Stimulated activated memory B cell treated with anti-CD40 and anti-IgM and Interleukin-4, amounts not matched to agents 10 μg/mL and 1 μg/mL and 100 μg/mL, for 72 hours (primary cell): ENCODE measurements at regions not wholly inside any gene's neighbourhood (a gene's known extent, or its start where the extent isn't known, plus 50 kb on each side); places are given as distances from the start of the nearest gene placed in this dataset.
"Not testable (repeated sequence)": the region's sequence is repeated elsewhere in the genome, so short reads cannot be mapped to it uniquely, and the experiment has no call there.

Source experiments
- ATAC-seq: fragments of 150-1000 bp; cut with Tn5 transposase; 2 replicates; pipeline ENCODE4 v1.10.0; 2021
- H3K27ac Mint-ChIP-seq: one replicate; pipeline ENCODE4 v1.8.0; 2022; ENCODE audit warnings: mild to moderate bottlenecking, mixed read lengths
- H3K27me3 Mint-ChIP-seq: one replicate; pipeline ENCODE4 v1.8.0; 2022; ENCODE audit warnings: mixed read lengths
- H3K36me3 Mint-ChIP-seq: one replicate; pipeline ENCODE4 v1.8.0; 2022; ENCODE audit warnings: mixed read lengths
- H3K4me1 Mint-ChIP-seq: one replicate; pipeline ENCODE4 v1.8.0; 2022; ENCODE audit warnings: mixed read lengths
- H3K4me3 Mint-ChIP-seq: one replicate; pipeline ENCODE4 v1.8.0; 2022; ENCODE audit warnings: mild to moderate bottlenecking, moderate library complexity, mixed read lengths
- H3K9me3 Mint-ChIP-seq: one replicate; pipeline ENCODE4 v1.8.0; 2022; ENCODE audit warnings: mixed read lengths

DNA sequence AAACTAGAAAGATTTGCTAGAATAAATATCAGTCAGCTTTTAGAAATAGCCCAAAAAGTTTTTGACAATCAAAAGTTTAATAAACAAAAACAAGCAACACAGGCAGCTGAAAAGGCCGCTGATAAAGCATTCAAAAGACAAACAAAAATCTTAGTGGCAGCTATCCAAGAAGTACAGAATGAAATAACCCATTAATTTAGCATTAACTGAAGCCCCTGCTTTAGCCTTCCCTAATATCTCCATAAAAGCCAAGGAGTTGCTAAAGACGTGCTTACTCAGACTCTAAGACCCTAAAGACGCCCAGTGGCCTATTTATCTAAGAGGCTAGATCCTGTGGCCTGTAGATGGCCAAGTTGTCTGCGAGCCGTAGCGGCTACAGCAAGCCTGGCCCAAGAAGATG is 123.5 kb upstream of the DEFB108B start:
- not testable (repeated sequence) for H3K4me3 Mint-ChIP-seq

DNA sequence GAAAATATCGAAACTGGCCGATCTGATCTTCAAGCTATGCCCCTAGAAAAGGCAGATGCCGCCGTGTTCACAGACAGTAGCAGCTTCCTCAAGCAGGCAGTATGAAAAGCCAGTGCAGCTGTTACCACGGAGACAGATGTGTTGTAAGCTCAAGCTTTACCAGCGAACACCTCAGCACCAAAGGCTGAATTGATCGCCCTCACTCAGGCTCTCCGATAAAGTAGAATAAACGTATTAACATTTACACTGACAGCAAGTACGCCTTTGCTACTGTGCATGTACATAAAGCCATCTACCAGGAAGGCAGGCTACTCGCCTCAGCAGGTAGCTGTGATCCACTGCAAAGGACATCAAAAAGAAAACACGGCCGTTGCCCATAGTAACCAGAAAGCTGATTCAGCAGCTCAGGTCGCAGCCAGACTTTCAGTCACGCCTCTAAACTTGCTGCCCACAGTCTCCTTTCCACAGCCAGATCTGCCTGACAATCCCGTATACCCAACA is 122.8 kb upstream of the DEFB108B start:
- not testable (repeated sequence) for H3K36me3 Mint-ChIP-seq, H3K9me3 Mint-ChIP-seq, H3K4me1 Mint-ChIP-seq, ATAC-seq, H3K27ac Mint-ChIP-seq, H3K4me3 Mint-ChIP-seq
- H3K27me3 Mint-ChIP-seq, result peaks cover 17% of the 10 kb centered on the region

More for the DNA sequence above, 123.5 kb upstream of the DEFB108B start:
- ATAC-seq, H3K9me3 Mint-ChIP-seq, H3K4me1 Mint-ChIP-seq, H3K36me3 Mint-ChIP-seq, H3K27ac Mint-ChIP-seq: not testable (repeated sequence)
- peaks cover 12% of the 10 kb centered on the region for H3K27me3 Mint-ChIP-seq

DNA sequence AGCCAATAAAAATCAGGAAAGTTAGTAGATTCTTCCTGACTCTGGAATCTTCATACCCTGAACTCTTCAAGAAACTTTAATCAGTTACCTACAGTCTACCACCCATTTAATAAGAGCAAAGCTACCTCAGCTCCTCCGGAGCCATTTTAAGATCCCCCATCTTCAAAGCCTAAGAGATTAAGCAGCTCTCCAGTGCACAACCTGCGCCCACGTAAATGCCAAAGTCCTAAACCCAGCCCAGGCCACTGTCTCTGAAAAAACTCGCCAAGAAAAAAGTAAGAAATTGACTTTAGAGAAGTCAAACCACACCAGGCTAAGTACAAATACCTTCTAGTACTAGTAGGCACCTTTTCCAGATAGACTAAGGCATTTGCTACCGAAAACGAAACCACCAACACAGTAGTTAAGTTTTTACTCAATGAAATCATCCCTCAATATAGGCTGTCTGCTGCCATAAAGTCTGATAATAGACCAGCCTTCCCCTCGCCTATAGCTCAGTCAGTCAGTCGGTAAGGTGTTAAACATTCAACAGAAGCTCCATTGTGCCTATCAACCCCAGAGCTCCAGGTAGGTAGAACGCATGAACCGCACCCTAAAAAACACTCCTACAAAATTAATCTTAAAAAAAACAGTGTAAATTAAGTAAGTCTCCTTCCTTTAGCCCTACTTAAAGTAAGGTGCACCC is 122.2 kb upstream of the DEFB108B start:
- ATAC-seq, H3K27ac Mint-ChIP-seq, H3K9me3 Mint-ChIP-seq, H3K4me1 Mint-ChIP-seq, H3K36me3 Mint-ChIP-seq, H3K4me3 Mint-ChIP-seq: not testable (repeated sequence)
- peaks cover 17% of the 10 kb centered on the region for H3K27me3 Mint-ChIP-seq

DNA sequence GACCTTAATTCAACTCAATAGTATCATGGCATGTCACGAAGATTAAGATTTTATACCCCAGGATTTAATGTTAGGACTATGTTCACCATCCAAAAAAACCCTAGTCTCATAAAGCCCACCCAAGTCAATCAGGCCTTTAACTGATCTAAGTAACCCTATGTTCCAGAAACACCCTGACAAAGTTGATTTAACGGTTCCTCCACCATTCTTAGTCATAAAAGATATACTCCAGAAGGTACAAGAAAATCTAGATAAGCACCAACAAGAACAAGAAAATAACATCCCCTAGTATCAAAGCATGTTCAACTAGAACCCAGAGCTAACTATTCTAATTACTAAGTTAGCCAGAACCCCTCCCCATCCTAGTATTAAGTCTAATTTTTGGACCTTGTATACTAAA is 120.7 kb upstream of the DEFB108B start:
- not testable (repeated sequence) for ATAC-seq, H3K4me3 Mint-ChIP-seq, H3K27ac Mint-ChIP-seq, H3K36me3 Mint-ChIP-seq, H3K9me3 Mint-ChIP-seq, H3K4me1 Mint-ChIP-seq
- peaks cover 17% of the 10 kb centered on the region for H3K27me3 Mint-ChIP-seq

DNA sequence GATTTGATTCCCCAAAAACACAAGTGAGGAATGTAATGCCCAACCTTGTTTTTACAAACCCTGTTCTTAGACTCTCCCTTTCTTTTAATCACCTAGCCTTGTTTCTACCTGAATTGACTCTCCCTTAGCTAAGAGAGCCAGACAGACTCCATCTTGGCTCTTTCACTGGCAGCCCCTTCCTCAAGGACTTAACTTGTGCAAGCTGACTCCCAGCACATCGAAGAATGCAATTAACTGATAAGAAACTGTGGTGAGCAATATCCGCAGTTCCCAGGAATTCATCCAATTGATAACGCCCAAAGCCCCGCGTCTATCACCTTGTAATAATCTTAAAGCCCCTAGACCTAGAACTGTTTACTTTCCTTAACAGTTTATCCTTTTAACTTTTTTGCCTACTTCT is 120.2 kb upstream of the DEFB108B start:
- H3K4me1 Mint-ChIP-seq, ATAC-seq: not testable (repeated sequence)

DNA sequence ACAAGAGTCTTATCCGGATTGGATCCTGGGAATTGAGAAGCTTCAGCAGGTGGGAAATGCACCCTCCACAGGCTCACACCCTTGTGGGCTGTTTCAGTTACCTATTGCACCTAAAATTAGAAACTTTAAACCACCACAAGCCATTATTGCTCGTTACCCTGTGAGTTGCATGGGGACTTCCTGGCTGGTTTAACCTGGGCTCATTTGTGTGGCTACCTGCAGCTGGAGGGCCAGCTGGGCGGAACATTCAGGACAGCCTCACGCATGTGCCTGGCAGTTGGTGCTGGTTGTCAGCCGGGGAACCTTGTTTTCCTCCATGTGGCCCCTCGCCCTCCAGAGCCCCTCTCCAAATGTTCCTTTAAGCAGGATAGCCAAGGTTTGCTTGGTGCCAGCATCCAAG is 118.5 kb upstream of the DEFB108B start:
- H3K4me3 Mint-ChIP-seq, H3K36me3 Mint-ChIP-seq, H3K9me3 Mint-ChIP-seq, ATAC-seq, H3K27me3 Mint-ChIP-seq, H3K4me1 Mint-ChIP-seq, H3K27ac Mint-ChIP-seq: not testable (repeated sequence)

More for the DNA sequence above, 120.2 kb upstream of the DEFB108B start:
- not testable (repeated sequence) for H3K4me3 Mint-ChIP-seq, H3K9me3 Mint-ChIP-seq, H3K27ac Mint-ChIP-seq, H3K36me3 Mint-ChIP-seq
- H3K27me3 Mint-ChIP-seq, result peaks cover 17% of the 10 kb centered on the region

DNA sequence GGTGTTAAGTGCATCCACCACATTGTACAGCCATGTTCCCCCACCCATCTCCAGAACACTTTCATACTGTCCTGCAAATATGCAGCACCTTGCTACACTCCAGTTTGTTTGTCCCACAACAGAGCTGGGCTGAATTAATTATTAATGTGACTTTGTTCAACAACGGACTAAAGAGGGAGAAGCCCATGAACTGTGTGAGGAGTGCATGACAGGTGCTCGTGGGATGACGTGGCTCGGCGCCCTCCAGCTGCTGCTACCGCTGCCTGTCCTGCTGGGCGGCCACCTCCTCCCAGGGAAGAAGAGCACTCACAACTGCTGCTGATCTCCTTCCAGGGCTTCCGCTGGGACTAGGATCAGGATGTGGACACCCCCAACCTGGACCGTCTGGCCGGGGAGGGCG is 111.2 kb upstream of the DEFB108B start:
- ATAC-seq, H3K4me3 Mint-ChIP-seq, H3K27ac Mint-ChIP-seq, H3K36me3 Mint-ChIP-seq, H3K4me1 Mint-ChIP-seq, H3K9me3 Mint-ChIP-seq: not testable (repeated sequence)
- H3K27me3 Mint-ChIP-seq, result peaks cover 27% of the 10 kb centered on the region

DNA sequence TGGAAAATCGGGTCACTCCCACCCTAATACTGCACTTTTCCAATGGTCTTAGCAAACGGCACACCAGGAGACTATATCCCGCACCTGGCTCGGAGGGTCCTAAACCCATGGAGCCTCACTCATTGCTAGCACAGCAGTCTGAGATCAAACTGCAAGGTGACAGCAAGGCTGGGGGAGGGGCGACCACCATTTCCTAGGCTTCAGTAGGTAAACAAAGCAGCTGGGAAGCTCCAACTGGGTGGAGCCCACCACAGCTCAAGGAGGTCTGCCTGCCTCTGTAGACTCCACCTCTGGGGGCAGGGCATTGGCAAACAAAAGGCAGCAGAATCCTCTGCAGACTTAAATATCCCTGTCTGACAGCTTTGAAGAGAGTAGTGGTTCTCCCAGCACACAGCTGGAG is 109.0 kb upstream of the DEFB108B start:
- H3K9me3 Mint-ChIP-seq, H3K4me3 Mint-ChIP-seq, H3K36me3 Mint-ChIP-seq, H3K27ac Mint-ChIP-seq, H3K4me1 Mint-ChIP-seq, ATAC-seq: not testable (repeated sequence)
- H3K27me3 Mint-ChIP-seq, result peaks cover 31% of the 10 kb centered on the region

DNA sequence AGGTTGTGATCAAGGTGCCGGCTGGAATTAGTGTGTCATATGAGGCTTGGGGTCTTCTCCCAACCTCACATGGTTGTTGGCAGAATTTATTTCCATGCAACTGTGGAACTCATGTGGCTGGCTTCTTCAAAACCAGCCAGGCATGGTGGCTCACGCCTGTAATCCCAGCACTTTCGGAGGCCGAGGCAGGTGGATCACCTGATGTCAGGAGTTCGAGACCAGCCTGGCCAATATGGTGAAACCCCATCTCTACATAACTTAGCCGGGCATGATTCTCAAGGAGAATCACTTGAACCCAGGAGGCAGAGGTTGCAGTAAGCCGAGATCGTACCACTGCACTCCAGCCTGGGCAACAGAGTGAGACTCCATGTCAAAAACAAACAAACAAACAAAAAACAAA is 102.3 kb upstream of the DEFB108B start:
- H3K9me3 Mint-ChIP-seq, ATAC-seq, H3K36me3 Mint-ChIP-seq, H3K4me1 Mint-ChIP-seq, H3K27ac Mint-ChIP-seq, H3K4me3 Mint-ChIP-seq: not testable (repeated sequence)
- H3K27me3 Mint-ChIP-seq, result peaks cover 28% of the 10 kb centered on the region

DNA sequence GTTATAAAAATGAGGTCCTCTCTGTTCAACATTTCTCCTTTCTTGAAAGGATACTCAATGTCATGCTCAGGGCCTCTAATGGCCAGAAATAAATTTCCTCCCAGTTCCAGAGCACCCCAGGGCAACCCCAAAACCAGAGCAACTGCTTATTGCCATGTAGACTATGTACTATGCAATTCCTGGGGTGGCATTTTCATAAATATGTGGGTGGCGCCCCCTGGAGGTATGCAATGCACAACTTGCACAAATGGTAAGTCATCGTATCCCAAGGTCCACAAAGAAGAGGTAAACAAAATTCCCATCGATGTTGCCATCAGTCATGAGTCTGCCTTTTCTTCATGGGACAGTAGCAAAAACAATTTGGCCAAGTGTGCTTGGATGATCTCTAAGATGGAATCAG is 98.6 kb upstream of the DEFB108B start:
- H3K4me1 Mint-ChIP-seq, H3K36me3 Mint-ChIP-seq, H3K4me3 Mint-ChIP-seq, H3K27ac Mint-ChIP-seq, ATAC-seq: not testable (repeated sequence)
- H3K9me3 Mint-ChIP-seq, result peaks cover 11% of the 10 kb centered on the region
- peaks cover 34% of the 10 kb centered on the region for H3K27me3 Mint-ChIP-seq

DNA sequence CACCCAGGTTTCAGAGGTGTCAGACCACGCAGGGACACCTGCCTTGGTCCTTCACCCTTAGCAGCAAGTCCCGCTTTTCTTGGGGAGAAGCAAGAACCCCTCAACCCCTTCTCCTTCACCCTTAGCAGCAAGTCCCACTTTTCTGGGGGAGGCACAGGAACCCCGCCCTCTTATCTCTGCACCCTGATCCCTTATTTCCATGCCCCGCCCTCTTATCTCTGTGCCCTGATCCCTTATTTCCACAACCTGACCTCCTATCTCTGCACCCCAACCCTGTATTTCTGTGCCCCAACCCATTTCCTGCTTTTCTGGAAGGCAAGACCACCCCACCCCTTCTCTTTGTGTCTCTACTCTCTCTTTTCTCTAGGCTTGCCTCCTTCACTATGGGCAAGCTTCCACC is 94.7 kb upstream of the DEFB108B start:
- not testable (repeated sequence) for H3K4me1 Mint-ChIP-seq, H3K27ac Mint-ChIP-seq, H3K36me3 Mint-ChIP-seq, H3K4me3 Mint-ChIP-seq, ATAC-seq
- Mint-ChIP-seq H3K27me3 (peaks cover 63% of the 10 kb centered on the region), H3K9me3 (peaks cover 17% of the 10 kb centered on the region)

DNA sequence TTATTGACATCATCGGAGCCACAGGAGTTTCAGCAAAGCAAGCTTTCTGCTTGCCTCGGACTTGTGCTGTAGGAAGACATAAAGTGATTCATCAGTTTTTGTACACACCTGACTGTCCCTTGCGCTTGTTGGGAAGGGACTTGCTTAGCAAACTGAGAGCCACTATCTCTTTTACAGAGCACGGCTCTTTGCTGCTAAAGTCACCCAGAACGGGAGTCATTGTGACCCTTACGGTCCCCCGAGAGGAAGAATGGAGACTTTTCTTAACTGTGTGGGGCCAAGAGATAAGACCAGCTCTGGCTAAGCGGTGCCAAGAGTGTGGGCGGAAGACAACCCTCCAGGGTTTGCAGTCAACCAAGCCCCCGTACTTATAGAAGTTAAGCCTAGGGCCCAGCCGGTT is 89.6 kb upstream of the DEFB108B start:
- peaks cover 13% of the 10 kb centered on the region for H3K9me3 Mint-ChIP-seq
- not testable (repeated sequence) for ATAC-seq, H3K4me1 Mint-ChIP-seq, H3K27ac Mint-ChIP-seq, H3K36me3 Mint-ChIP-seq, H3K4me3 Mint-ChIP-seq
- peaks cover 47% of the 10 kb centered on the region for H3K27me3 Mint-ChIP-seq

DNA sequence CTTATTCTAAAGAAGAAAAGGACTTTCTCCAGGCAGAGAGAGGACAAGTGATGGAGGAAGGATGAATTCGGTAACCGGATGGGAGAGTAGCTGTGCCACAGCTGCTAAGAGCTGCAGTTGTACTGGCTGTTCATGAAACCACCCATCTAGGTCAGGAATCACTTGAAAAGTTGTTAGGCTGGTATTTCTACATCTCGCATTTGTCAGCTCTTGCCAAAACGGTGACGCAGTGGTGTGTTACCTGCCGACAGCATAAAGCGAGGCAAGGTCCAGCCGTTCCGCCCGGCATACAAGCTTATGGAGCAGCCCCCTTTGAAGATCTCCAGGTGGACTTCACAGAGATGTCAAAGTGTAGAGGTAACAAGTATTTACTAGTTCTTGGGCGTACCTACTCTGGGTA is 87.3 kb upstream of the DEFB108B start:
- H3K36me3 Mint-ChIP-seq, ATAC-seq, H3K4me1 Mint-ChIP-seq, H3K27ac Mint-ChIP-seq, H3K9me3 Mint-ChIP-seq, H3K4me3 Mint-ChIP-seq: not testable (repeated sequence)
- peaks cover 39% of the 10 kb centered on the region for H3K27me3 Mint-ChIP-seq

DNA sequence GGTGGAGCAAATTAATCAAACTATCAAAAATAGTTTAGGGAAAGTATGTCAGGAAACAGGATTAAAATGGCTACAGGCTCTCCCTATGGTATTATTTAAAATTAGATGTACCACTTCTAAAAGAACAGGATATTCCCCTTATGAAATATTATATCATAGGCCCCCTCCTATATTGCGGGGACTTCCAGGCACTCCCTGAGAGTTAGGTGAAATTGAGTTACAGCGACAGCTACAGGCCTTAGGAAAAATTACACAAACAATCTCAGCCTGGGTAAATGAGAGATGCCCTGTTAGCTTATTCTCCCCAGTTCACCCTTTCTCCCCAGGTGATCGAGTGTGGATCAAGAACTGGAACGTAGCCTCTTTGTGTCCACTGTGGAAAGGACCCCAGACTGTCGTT is 86.7 kb upstream of the DEFB108B start:
- not testable (repeated sequence) for H3K9me3 Mint-ChIP-seq, H3K4me1 Mint-ChIP-seq

DNA sequence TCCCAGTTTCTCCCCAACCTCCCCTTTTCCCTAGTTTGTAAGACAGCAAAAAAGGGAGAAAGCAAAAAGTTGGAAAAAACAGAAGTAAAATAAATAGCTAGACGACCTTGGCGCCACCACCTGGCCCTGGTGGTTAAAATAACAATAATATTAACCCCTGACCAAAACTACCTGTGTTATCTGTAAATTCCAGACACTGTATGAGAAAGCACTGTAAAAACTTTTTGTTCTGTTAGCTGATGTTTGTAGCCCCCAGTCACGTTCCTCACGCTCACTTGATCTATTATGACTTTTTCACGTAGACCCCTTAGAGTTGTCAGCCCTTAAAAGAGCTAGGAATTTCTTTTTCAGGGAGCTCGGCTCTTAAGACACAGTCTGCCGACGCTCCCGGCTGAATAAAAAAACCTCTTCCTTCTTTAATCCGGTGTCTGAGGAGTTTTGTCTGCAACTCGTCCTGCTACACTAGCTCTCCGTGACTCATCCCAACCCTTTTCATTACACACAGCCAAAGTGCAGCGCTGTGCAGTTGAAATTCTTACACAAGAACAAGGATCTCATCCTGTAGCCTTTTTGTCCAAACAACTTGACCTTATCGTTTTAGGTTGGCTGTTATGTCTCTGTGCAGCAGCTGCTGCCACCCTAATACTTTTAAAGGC is 83.9 kb upstream of the DEFB108B start:
- H3K9me3 Mint-ChIP-seq, H3K36me3 Mint-ChIP-seq, H3K4me3 Mint-ChIP-seq, H3K4me1 Mint-ChIP-seq, ATAC-seq, H3K27ac Mint-ChIP-seq: not testable (repeated sequence)
- peaks cover 46% of the 10 kb centered on the region for H3K27me3 Mint-ChIP-seq

More for the DNA sequence above, 86.7 kb upstream of the DEFB108B start:
- not testable (repeated sequence) for ATAC-seq, H3K4me3 Mint-ChIP-seq, H3K27ac Mint-ChIP-seq, H3K36me3 Mint-ChIP-seq
- H3K27me3 Mint-ChIP-seq, result peaks cover 36% of the 10 kb centered on the region

DNA sequence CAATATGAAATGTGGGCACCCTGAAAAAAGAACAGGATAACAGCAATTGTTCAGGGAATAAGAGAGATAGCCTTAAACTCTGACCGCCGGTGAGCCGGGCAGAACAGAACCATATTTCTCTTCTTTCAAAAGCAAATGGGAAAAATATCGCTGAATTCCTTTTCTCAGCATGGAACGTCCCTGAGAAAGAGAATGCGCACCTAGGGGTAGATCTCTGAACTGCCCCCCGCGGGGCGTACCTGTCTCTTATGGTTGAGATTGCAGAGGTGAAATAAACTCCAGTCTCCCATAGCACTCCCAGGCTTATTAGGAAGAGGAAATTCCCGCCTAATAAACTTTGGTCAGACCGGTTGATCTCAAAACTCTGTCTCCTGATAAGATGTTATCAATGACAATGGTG is 82.1 kb upstream of the DEFB108B start:
- peaks cover 52% of the 10 kb centered on the region for H3K27me3 Mint-ChIP-seq
- not testable (repeated sequence) for H3K27ac Mint-ChIP-seq, H3K36me3 Mint-ChIP-seq, H3K9me3 Mint-ChIP-seq, H3K4me3 Mint-ChIP-seq, H3K4me1 Mint-ChIP-seq, ATAC-seq
